ENCODE measurements at regions not wholly inside any gene's neighbourhood (a gene's known extent, or its start where the extent isn't known, plus 50 kb on each side); places are given as distances from the start of the nearest gene placed in this dataset.

GRCh38 chr5:79868163-79868670 is 122.8 kb downstream of the MTX3 start:
- DNase-seq = no peak

DNA sequence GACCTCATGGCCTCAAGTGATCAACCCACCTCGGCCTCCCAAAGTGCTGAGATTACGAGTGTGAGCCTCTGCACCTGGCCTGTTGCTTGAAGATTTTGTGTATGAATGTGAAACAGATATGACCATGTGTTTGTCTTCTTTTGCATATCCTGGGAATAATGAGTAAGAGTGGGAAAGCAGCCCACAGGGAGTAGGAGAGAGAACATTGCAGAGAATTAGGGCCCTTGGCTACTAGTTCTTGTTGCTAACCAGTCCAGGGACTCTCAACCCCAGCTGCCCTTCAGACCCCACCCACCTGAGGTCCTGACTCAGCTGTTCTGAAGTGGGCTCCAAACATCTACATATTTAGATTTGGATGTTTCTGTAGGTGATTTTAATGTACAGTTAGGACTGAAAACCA is 125.5 kb downstream of the MTX3 start:
- no peak for DNase-seq

DNA sequence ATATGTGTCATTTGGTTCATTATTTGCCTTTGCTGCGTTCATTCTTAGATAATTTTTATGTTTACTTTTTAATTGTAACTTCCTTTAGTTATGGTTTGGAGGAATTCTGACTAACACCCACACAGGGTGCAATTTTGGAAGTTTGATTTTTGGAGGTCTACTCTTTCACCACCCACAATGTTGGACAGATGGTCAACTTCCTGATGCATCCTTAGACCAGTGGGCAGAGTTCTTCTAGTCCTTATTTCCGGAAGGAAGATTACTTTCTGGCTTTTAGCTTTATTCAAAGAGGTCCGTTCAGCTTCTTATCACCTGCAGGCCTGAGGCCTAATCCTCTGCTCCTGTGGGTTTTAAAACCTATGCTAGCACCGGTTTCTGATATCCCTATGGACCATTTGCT is 126.7 kb downstream of the MTX3 start:
- DNase-seq = no peak

GRCh38 chr5:79859588-79859987 is 131.5 kb downstream of the MTX3 start:
- DNase-seq = no peak

DNA sequence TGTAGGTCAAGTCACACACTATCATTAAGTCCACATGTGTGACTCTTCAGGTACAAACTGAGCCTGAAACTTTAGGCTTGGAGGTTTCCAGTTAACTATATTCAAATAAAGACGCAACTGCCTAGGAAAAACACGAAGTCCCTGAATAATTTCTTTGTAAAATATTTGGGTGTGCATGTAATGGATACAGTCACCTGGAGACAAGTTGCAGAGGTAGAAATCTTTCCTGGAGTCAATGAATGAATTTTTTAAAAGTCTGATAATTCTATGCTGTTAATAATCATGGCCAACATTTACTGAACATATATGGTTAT is 132.7 kb downstream of the MTX3 start:
- DNase-seq = no peak

DNA sequence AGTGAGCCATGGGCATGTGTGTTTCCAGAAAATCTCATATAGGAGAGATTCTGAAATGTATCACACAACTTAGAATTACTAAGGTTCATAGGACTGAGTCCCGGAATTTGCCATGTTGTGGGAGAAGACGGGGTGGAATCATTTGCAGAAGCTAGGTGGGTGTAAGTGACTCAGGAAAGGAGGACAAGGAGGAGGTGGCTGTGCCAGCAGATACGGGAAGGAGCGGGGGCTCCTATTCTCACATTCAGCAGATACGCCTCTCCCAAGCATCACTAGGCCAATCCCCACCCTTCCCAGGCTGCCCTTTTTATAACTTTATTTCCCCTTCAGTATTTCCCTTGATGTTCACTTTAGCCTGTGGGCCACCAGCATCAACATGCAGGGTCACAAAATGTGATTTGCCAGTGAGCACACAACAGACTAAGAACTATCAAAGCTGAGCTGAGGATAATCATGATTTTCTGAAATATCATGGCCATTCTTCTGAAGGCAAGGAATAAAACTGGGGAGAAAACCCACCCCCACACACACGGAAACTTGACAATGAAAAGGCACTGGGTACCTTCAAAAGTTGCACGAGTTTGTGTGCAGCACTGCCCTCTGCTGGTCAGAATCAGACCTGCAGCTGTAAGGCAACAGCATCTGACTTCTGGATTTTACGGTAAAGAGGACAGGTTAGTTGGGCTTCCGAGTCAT is 133.2 kb downstream of the MTX3 start:
- peak; percentile 81 for DNase-seq

DNA sequence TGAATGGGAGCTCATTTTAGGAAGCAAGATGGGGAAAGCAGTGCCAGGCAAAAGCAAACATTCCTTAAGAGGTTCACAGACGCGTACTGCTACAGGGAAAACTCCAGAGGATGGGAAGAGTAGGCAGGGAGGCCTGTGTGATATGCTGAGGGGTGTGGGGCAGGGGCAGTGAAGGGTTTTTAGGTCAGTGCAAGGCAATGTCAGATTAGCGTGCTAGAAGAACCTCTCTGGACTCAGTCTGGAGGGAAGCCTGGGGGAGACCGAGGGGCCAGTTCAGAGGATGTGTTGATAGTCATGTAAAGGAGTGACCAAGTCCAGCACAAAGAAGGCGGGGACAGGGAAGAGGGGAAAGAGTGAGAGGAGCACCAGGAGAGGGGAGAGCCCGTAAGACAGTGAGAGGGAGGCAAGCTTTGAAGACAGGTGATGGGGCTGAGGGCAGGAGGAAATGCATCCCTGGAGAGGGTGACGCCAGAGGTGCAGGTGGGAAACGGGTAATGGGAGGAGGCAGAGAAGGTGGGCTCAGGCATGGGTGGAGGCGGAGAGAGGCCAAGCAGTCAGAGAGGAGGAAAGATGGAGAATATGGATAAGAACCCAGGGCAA is 134.5 kb downstream of the MTX3 start:
- no peak for DNase-seq

DNA sequence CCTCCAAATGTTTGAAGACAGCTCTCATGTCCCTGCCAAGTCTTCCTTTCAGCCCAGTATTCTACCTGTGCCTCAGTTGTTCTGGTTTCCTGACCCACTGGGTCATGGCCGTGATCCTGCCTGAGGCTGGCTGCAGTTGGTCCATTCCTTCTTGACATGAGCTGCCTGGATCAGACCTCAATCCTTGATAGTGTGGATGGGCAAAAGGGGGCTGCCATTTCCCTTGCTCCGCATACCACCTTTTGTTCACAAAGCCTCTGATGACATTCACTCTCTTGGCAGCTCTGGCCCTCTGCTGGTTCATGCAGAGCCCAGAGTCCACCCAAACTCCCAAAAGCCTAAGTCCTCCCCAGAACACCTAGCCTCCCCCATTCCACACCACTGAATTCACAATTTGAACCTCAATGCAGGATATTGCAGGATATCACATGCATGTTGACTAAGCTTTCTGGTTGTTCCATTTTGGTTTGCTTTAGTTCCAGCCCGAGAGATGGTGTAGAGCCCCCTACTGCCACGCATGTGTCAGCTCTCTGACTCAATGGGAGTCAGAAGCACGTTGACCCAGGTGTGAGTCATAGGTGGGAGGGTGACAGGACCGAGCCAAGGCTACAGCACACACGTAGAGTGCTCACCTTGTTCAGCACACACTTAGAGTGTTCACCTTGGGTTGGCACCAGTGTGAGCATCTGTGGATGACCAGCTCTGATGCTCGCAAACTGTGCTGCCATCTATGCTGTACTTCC is 137.2 kb downstream of the MTX3 start:
- peak; percentile 22 for DNase-seq

GRCh38 chr5:79853028-79853427 is 138.0 kb downstream of the MTX3 start:
- DNase-seq = no peak

GRCh38 chr5:79851391-79851863 is 139.6 kb downstream of the MTX3 start:
- DNase-seq = no peak

- no peak for DNase-seq
These were observed 140.1 kb downstream of the MTX3 start for GRCh38 chr5:79850941-79851340.

DNA sequence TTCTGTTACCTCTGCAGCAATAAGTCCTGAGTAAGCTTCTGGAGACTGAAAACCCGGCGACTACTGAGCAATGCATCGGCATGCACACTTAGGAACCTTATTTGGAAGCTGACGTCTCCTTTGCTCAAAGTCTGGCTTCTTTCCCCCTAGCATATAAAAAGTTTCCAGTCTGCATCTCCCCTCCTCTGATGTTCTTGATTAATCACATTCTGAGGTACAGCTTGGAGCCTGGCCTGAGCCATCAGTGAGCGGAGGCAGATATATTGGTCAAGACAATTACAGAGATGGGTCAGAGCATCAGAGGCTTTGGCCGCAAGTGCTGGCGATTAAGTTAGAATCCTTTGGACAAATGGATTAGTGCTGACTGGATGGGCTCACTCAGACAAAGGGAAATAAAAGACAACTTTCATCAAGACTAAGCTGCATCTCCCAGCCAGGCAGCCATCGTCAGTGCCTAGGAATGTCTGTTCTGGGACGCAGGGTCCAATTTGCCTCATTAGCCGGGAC is 140.7 kb downstream of the MTX3 start:
- DNase-seq = no peak

- DNase-seq = no peak
These were observed 141.4 kb downstream of the MTX3 start for GRCh38 chr5:79849486-79850315.

All from activated naive CD4-positive, alpha-beta T cell treated with Interleukin-2 at 50 U/mL for 16 hours (primary cell).